NCI-H69 (cell line): ENCODE measurements at regions not wholly inside any gene's neighbourhood (a gene's known extent, or its start where the extent isn't known, plus 50 kb on each side); places are given as distances from the start of the nearest gene placed in this dataset.
"Not testable (repeated sequence)": the region's sequence is repeated elsewhere in the genome, so short reads cannot be mapped to it uniquely, and the experiment has no call there.

Source experiments
- DNase-seq: peaks from one replicate; lab custom pipeline; 2025; lab: John Stamatoyannopoulos, UW

- peak; percentile 16 for DNase-seq
These were observed 111.1 kb upstream of the VRK1 start for GRCh38 chr14:96686126-96686525.

GRCh38 chr14:96688629-96689028, 108.6 kb upstream of the VRK1 start:
- DNase-seq, result peak; percentile 32

- DNase-seq, result no peak
These were observed 106.3 kb upstream of the VRK1 start for GRCh38 chr14:96690713-96691383.

GRCh38 chr14:96693252-96693820, 103.8 kb upstream of the VRK1 start:
- DNase-seq, result no peak

GRCh38 chr14:96693987-96694386, 103.2 kb upstream of the VRK1 start:
- no peak for DNase-seq

- DNase-seq, result peak; percentile 12
These were observed 98.1 kb upstream of the VRK1 start for GRCh38 chr14:96698960-96699539.

- DNase-seq, result no peak
These were observed 97.5 kb upstream of the VRK1 start for GRCh38 chr14:96699666-96700065.

- no peak for DNase-seq
These were observed 94.4 kb upstream of the VRK1 start for GRCh38 chr14:96702831-96703230.

- DNase-seq, result no peak
These were observed 91.6 kb upstream of the VRK1 start for GRCh38 chr14:96705422-96706092.

- no peak for DNase-seq
These were observed 90.3 kb upstream of the VRK1 start for GRCh38 chr14:96706893-96707292.

- no peak for DNase-seq
These were observed 87.0 kb upstream of the VRK1 start for GRCh38 chr14:96710060-96710666.

GRCh38 chr14:96711559-96712267, 85.5 kb upstream of the VRK1 start:
- no peak for DNase-seq

GRCh38 chr14:96713426-96713825, 83.8 kb upstream of the VRK1 start:
- no peak for DNase-seq

GRCh38 chr14:96714537-96714936, 82.6 kb upstream of the VRK1 start:
- not testable (repeated sequence) for DNase-seq

GRCh38 chr14:96717116-96717515, 80.1 kb upstream of the VRK1 start:
- no peak for DNase-seq

GRCh38 chr14:96718407-96718806, 78.8 kb upstream of the VRK1 start:
- no peak for DNase-seq

- DNase-seq, result not testable (repeated sequence)
These were observed 76.5 kb upstream of the VRK1 start for GRCh38 chr14:96720702-96721101.

- DNase-seq, result no peak
These were observed 74.4 kb upstream of the VRK1 start for GRCh38 chr14:96722736-96723135.

- DNase-seq, result no peak
These were observed 73.2 kb upstream of the VRK1 start for GRCh38 chr14:96723946-96724345.

GRCh38 chr14:96725232-96725631, 72.0 kb upstream of the VRK1 start:
- DNase-seq, result no peak

- peak; percentile 32 for DNase-seq
These were observed 70.1 kb upstream of the VRK1 start for GRCh38 chr14:96727073-96727472.

- no peak for DNase-seq
These were observed 69.7 kb upstream of the VRK1 start for GRCh38 chr14:96727491-96727890.
